Uterus (tissue), 3 donors: ENCODE measurements at regions not wholly inside any gene's neighbourhood (a gene's known extent, or its start where the extent isn't known, plus 50 kb on each side); places are given as distances from the start of the nearest gene placed in this dataset.
A peak's percentile ranks its signal among the peaks of the same experiment; 100 is the strongest.

Source experiments
- DNase-seq, 2 donors: peaks; one replicate each; pipeline ENCODE4 v3.0.0-alpha.2; 2019 to 2020
- H3K27ac ChIP-seq, 2 donors: fragments of 200-600 bp; sonication (generic); 1 replicate in 1 of 2; 2 replicates in 1 of 2; pipeline ENCODE4 v1.5.1; 2016 to 2018
- H3K27me3 ChIP-seq, 2 donors: fragments of 200-600 bp; sonication (generic); one replicate each; pipeline ENCODE4 v1.5.1; 2018 to 2019; ENCODE audit warnings: control low read depth in 1 of 2
- H3K36me3 ChIP-seq, 2 donors: fragments of 200-600 bp; sonication (generic); one replicate each; pipeline ENCODE4 v1.5.1; 2019; ENCODE audit warnings: control low read depth in 1 of 2
- H3K4me1 ChIP-seq, 2 donors: fragments of 200-600 bp; sonication (generic); one replicate each; pipeline ENCODE4 v1.5.1; 2018 to 2019; ENCODE audit warnings: control low read depth in 1 of 2
- H3K4me3 ChIP-seq, 2 donors: fragments of 200-600 bp; sonication (generic); 1 replicate in 1 of 2; 2 replicates in 1 of 2; pipeline ENCODE4 v1.5.1; 2018 to 2019; ENCODE audit warnings: mild to moderate bottlenecking in 1 of 2
- H3K9me3 ChIP-seq, 2 donors: fragments of 200-600 bp; sonication (generic); one replicate each; pipeline ENCODE4 v1.5.1; 2019; ENCODE audit warnings: control low read depth in 1 of 2
- CTCF ChIP-seq, 4 experiments: fragments of 200-600 bp in 2 of 4; fragments of 450-650 bp in 2 of 4; sonication (generic) in 2 of 4; IDR thresholded peaks; one replicate each; pipeline ENCODE4 v1.5.1; 2016 to 2019; ENCODE audit warnings: antibody characterized with exemption in 4 of 4, mild to moderate bottlenecking in 2 of 4, moderate library complexity in 1 of 4
- POLR2A ChIP-seq, 2 donors: fragments of 450-650 bp; IDR thresholded peaks; one replicate each; pipeline ENCODE4 v1.6.1; 2016; ENCODE audit warnings: antibody characterized with exemption in 2 of 2, mild to moderate bottlenecking in 1 of 2, moderate library complexity in 1 of 2
- intact Hi-C: fragments of 100-400 bp; cut with DNase I; formaldehyde crosslinking; loops from one replicate; pipeline ENCODE4 v1.15.1; 2023; ENCODE audit warnings: low total_unique reads
- donor health status: DM: yes; HTN: yes; CAD: no.

GRCh38 chr1:56212143-56212542 lies 367.2 kb downstream of the PLPP3 start:
- no peak for DNase-seq
- Histone ChIP-seq H3K27ac (no peak overlapping the region), H3K27me3 (no peaks in the 10 kb centered on the region), H3K9me3 (no peaks in the 10 kb centered on the region), H3K4me1 (no peaks in the 10 kb centered on the region), H3K36me3 (no peaks in the 10 kb centered on the region), H3K4me3 (no peak overlapping the region)
- no peak for TF ChIP-seq POLR2A (IDR thresholded peaks at IDR 0.05)
- no peak for TF ChIP-seq CTCF (IDR thresholded peaks at IDR 0.05)
- intact Hi-C loops, result no loop called here

DNA sequence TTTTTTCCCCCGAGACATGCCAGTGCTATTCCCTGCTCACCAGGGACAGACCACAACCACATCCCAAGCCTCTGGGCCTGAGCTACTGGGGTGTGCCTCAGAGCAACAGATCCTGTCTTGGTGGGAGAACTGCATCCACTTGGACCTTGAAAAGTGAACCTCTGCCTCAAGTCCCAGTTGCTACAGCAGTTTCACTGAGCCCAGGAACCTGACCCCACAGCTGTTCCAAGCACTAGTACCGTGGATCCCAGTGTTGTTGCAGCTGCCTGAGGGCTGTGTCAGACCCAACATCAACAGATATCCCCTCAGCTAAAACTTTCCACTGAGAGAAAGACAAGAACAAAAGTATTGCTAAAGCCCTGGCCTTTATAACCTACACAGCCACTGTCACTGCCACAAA lies 373.0 kb downstream of the PLPP3 start:
- intact Hi-C loops, result no loop called here
- no peak overlapping the region for H3K27ac ChIP-seq
- H3K36me3 ChIP-seq, result no peaks in the 10 kb centered on the region
- H3K9me3 ChIP-seq, result no peaks in the 10 kb centered on the region
- peaks cover 0 to 6% of the 10 kb centered on the region in 2 donors for H3K4me1 ChIP-seq
- no peak overlapping the region for H3K4me3 ChIP-seq
- H3K27me3 ChIP-seq, result no peaks in the 10 kb centered on the region
- no peak for TF ChIP-seq POLR2A (IDR thresholded peaks at IDR 0.05)
- no peak for TF ChIP-seq CTCF (IDR thresholded peaks at IDR 0.05)
- DNase-seq, result no peak

GRCh38 chr1:56204206-56204605 lies 375.2 kb downstream of the PLPP3 start:
- Histone ChIP-seq H3K36me3 (no peaks in the 10 kb centered on the region), H3K4me1 (peaks cover 0 to 6% of the 10 kb centered on the region in 2 donors), H3K27ac (no peak overlapping the region), H3K27me3 (no peaks in the 10 kb centered on the region), H3K9me3 (no peaks in the 10 kb centered on the region), H3K4me3 (no peak overlapping the region)
- TF ChIP-seq POLR2A (IDR thresholded peaks at IDR 0.05) (no peak), CTCF (IDR thresholded peaks at IDR 0.05) (no peak)
- intact Hi-C loops, result no loop called here
- no peak for DNase-seq

GRCh38 chr1:56202796-56203492 lies 376.4 kb downstream of the PLPP3 start:
- Histone ChIP-seq H3K4me1 (peaks cover 0 to 6% of the 10 kb centered on the region in 2 donors), H3K9me3 (no peaks in the 10 kb centered on the region), H3K36me3 (no peaks in the 10 kb centered on the region), H3K27ac (peak overlapping the region; percentile 48 to 57), H3K27me3 (no peaks in the 10 kb centered on the region), H3K4me3 (no peak overlapping the region)
- DNase-seq, result peak; percentile 20 to 38
- TF ChIP-seq CTCF (IDR thresholded peaks at IDR 0.05) (no peak), POLR2A (IDR thresholded peaks at IDR 0.05) (no peak)
- intact Hi-C loops, result no loop called here

- Histone ChIP-seq H3K4me1 (peaks cover 0 to 6% of the 10 kb centered on the region in 2 donors), H3K27ac (peak overlapping the region; percentile 48 to 57), H3K9me3 (no peaks in the 10 kb centered on the region), H3K4me3 (no peak overlapping the region), H3K27me3 (no peaks in the 10 kb centered on the region), H3K36me3 (no peaks in the 10 kb centered on the region)
- no peak for TF ChIP-seq CTCF (IDR thresholded peaks at IDR 0.05)
- TF ChIP-seq POLR2A (IDR thresholded peaks at IDR 0.05), result no peak
- intact Hi-C loops, result no loop called here
- DNase-seq, result no peak
Observed at GRCh38 chr1:56202186-56202585, 377.2 kb downstream of the PLPP3 start.
